PFSK-1 (cell line): ENCODE measurements at regions not wholly inside any gene's neighbourhood (a gene's known extent, or its start where the extent isn't known, plus 50 kb on each side); places are given as distances from the start of the nearest gene placed in this dataset.

Source experiments
- FOXP2 ChIP-seq: optimal IDR thresholded peaks from 2 replicates; pipeline ENCODE3; 2011; ENCODE audit warnings: borderline replicate concordance, control low read depth, inconsistent platforms; ENCODE audit not compliant: insufficient read depth; ENCODE audit errors: extremely low read length, extremely low read depth
- POLR2AphosphoS5 ChIP-seq: IDR thresholded peaks from 2 replicates; pipeline ENCODE4 v1.6.1; 2012; ENCODE audit warnings: low read depth, mild to moderate bottlenecking, control low read depth, low read length, moderate library complexity
- SIN3A ChIP-seq: IDR thresholded peaks from 2 replicates; pipeline ENCODE4 v1.6.1; 2012; ENCODE audit warnings: mild to moderate bottlenecking, low read length, moderate library complexity, borderline replicate concordance; ENCODE audit not compliant: insufficient read depth
- TAF1 ChIP-seq: IDR thresholded peaks from 2 replicates; pipeline ENCODE4 v1.6.1; 2012; ENCODE audit warnings: low read length, control low read depth, borderline replicate concordance; ENCODE audit not compliant: insufficient read depth
- TF ChIP-seq, protein P1 (sequence below), 2 experiments: IDR thresholded peaks; 2 replicates each; pipeline versions ENCODE4 v1.6.1 to v1.8.0; 2011 to 2012; ENCODE audit warnings: low read depth in 2 of 2, low read length in 2 of 2, control low read depth in 1 of 2, inconsistent platforms in 1 of 2, mild to moderate bottlenecking in 1 of 2, moderate library complexity in 1 of 2; ENCODE audit not compliant: insufficient read depth in 1 of 2

DNA sequence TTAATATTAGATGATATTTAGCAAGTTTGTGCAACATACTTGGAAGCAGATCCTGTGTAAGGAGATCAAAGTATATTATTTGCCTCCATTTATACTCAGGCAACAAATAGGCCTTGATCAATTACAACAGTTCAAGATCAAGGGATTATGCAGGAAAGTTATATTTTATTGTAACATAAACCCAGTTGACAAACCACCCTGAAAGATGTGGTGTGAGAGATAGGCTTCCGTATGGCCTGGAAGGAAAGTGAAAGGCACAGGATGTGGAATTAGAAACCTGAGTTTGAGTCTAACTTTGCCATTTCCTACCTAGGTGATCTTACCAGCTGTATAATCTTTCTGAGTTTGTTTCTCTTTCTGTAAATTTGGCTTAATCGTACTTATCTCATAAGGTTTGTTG, 284.1 kb downstream of the BMP4 start:
- TF ChIP-seq SIN3A, result no peak
- TF ChIP-seq, protein P1, sequence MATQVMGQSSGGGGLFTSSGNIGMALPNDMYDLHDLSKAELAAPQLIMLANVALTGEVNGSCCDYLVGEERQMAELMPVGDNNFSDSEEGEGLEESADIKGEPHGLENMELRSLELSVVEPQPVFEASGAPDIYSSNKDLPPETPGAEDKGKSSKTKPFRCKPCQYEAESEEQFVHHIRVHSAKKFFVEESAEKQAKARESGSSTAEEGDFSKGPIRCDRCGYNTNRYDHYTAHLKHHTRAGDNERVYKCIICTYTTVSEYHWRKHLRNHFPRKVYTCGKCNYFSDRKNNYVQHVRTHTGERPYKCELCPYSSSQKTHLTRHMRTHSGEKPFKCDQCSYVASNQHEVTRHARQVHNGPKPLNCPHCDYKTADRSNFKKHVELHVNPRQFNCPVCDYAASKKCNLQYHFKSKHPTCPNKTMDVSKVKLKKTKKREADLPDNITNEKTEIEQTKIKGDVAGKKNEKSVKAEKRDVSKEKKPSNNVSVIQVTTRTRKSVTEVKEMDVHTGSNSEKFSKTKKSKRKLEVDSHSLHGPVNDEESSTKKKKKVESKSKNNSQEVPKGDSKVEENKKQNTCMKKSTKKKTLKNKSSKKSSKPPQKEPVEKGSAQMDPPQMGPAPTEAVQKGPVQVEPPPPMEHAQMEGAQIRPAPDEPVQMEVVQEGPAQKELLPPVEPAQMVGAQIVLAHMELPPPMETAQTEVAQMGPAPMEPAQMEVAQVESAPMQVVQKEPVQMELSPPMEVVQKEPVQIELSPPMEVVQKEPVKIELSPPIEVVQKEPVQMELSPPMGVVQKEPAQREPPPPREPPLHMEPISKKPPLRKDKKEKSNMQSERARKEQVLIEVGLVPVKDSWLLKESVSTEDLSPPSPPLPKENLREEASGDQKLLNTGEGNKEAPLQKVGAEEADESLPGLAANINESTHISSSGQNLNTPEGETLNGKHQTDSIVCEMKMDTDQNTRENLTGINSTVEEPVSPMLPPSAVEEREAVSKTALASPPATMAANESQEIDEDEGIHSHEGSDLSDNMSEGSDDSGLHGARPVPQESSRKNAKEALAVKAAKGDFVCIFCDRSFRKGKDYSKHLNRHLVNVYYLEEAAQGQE (IDR thresholded peaks at IDR 0.05; ENCODE audit: insufficient read depth in 1 of 2, low read depth in 2 of 2, low read length in 2 of 2), result no peak
- no peak for TF ChIP-seq POLR2AphosphoS5
- no peak for TF ChIP-seq TAF1
- no peak for TF ChIP-seq FOXP2

DNA sequence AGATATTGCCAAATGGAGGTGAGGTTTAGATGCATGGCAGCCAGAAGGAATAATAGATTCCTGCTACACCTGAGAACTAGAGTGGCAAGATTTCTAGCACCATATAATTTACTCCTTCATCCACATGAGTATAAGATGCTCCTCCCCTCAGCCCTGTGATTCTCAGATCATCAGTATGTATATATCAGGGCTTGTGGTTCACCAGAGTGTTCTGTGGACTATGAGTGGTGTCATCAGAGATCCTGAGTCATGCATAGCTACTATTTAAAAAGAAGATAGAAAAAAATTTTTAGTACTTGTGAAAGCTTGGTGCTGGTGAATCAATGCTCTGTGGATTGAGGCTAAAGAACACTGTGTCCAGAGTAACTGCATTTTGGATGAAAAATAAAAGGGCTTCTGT, 285.9 kb downstream of the BMP4 start:
- TF ChIP-seq POLR2AphosphoS5, result no peak
- TF ChIP-seq TAF1, result no peak
- TF ChIP-seq, protein P1 (IDR thresholded peaks at IDR 0.05; ENCODE audit: insufficient read depth in 1 of 2, low read depth in 2 of 2, low read length in 2 of 2), result no peak
- TF ChIP-seq FOXP2, result no peak
- TF ChIP-seq SIN3A, result no peak

DNA sequence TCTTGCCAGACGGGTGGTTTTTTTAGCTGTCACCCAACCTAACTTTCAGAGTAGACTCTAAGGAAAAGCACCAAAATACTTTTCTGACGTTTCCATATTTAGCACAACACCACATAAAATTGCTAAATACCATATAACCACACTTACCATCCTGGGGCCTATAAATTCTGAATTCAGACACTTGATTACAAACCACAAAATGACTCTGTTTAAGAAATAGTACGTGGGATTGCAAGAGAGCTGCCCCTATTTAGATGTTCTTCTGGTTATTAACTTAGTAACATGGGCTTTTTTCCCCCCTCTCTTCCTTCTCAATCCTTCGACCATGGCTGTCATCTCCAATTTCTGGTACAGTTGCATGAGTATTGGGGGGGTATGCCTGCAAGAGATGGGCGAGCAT, 287.7 kb downstream of the BMP4 start:
- no peak for TF ChIP-seq TAF1
- TF ChIP-seq POLR2AphosphoS5, result no peak
- TF ChIP-seq, protein P1 (IDR thresholded peaks at IDR 0.05; ENCODE audit: insufficient read depth in 1 of 2, low read depth in 2 of 2, low read length in 2 of 2), result no peak
- TF ChIP-seq FOXP2, result no peak
- TF ChIP-seq SIN3A, result no peak

DNA sequence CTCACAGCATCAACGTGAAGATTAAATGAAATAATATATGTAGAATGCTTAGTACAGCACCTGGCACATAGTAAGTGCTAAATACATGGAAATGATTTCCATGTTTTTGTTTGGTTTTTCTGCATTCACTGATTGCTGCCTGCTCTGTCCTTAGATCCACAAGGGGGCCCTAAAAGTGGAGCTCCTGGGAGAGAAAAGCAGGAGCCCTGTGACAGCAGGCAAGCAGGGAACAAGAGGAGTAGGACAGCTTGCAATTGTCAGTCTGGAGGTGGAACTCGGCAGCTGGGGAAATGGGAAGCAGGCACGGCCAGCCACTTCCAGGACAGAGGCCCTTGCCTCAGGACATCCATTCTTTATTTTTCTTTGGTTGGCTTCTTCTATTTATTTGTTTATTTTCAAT, 292.9 kb downstream of the BMP4 start:
- no peak for TF ChIP-seq POLR2AphosphoS5
- no peak for TF ChIP-seq SIN3A
- TF ChIP-seq TAF1, result no peak

DNA sequence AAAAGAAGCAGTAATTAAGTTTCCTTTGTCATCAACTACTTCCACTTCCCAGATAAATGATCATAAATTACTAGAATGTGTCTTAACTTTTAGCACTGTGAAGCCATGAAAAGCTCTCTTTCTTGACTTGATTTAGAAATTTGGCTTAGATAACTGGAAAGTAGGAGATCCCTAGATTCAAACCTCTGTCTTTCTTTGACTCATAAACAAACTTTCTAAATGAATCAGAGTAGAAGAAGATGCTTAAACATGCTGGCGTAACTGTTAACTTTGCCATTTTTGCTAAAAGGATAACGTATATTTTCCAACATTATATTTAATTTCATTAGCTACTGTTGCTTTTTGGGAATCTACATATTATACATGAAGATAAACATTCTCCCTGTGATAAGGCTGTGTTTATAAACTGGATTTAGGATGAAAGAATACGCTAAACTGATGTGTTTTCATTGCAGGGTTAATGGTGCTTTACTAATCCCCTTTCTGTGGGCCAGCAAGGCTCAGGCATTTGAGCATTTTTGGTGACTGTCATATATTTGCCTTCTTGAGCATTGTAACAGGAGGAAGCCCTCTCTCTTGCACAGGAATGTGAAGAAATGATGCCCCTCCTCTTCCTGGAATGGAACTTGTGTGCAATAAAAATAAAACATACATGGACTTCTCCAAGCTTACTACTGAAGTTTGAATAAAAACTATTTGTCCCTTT, 301.4 kb downstream of the BMP4 start:
- TF ChIP-seq POLR2AphosphoS5 (no peak), TAF1 (no peak), SIN3A (no peak), FOXP2 (no peak)
- TF ChIP-seq, protein P1 (IDR thresholded peaks at IDR 0.05; ENCODE audit: insufficient read depth in 1 of 2, low read depth in 2 of 2, low read length in 2 of 2), result no peak
